NCI-H2196 treated with DMSO at 0.1 percent for 48 hours (cell line): ENCODE measurements at regions not wholly inside any gene's neighbourhood (a gene's known extent, or its start where the extent isn't known, plus 50 kb on each side); places are given as distances from the start of the nearest gene placed in this dataset.
"Not testable (repeated sequence)": the region's sequence is repeated elsewhere in the genome, so short reads cannot be mapped to it uniquely, and the experiment has no call there.

ENCODE experiments used
- DNase-seq: peaks from one replicate; lab custom pipeline; 2025; ENCODE audit not compliant: unreplicated experiment; lab: John Stamatoyannopoulos, UW

- DNase-seq: no peak
Measured at GRCh38 chr20:12199703-12200102, 282.0 kb downstream of the BTBD3 start.

- DNase-seq: no peak
Measured at GRCh38 chr20:12201289-12201991, 283.7 kb downstream of the BTBD3 start.

- no peak for DNase-seq
Measured at GRCh38 chr20:12203399-12203798, 285.7 kb downstream of the BTBD3 start.

GRCh38 chr20:12203981-12204380 lies 286.3 kb downstream of the BTBD3 start:
- DNase-seq: no peak

- no peak for DNase-seq
Measured at GRCh38 chr20:12207875-12208274, 290.2 kb downstream of the BTBD3 start.

- DNase-seq: no peak
Measured at GRCh38 chr20:12210591-12210990, 292.9 kb downstream of the BTBD3 start.

- DNase-seq: no peak
Measured at GRCh38 chr20:12211361-12211760, 293.7 kb downstream of the BTBD3 start.

- DNase-seq: no peak
Measured at GRCh38 chr20:12217382-12217781, 299.7 kb downstream of the BTBD3 start.

GRCh38 chr20:12219798-12220197 lies 302.1 kb downstream of the BTBD3 start:
- DNase-seq: no peak

GRCh38 chr20:12223057-12223456 lies 305.4 kb downstream of the BTBD3 start:
- no peak for DNase-seq

GRCh38 chr20:12225898-12226297 lies 308.2 kb downstream of the BTBD3 start:
- DNase-seq: no peak

GRCh38 chr20:12229891-12230290 lies 312.2 kb downstream of the BTBD3 start:
- DNase-seq: no peak

GRCh38 chr20:12237772-12238171 lies 320.1 kb downstream of the BTBD3 start:
- DNase-seq: no peak

- DNase-seq: no peak
Measured at GRCh38 chr20:12241065-12241464, 323.4 kb downstream of the BTBD3 start.

- DNase-seq: no peak
Measured at GRCh38 chr20:12243327-12243726, 325.6 kb downstream of the BTBD3 start.

GRCh38 chr20:12248481-12248880 lies 330.8 kb downstream of the BTBD3 start:
- DNase-seq: no peak

GRCh38 chr20:12250661-12251060 lies 333.0 kb downstream of the BTBD3 start:
- not testable (repeated sequence) for DNase-seq

- no peak for DNase-seq
Measured at GRCh38 chr20:12252793-12253192, 335.1 kb downstream of the BTBD3 start.

- no peak for DNase-seq
Measured at GRCh38 chr20:12255461-12255970, 337.8 kb downstream of the BTBD3 start.

- DNase-seq: no peak
Measured at GRCh38 chr20:12256806-12257205, 339.1 kb downstream of the BTBD3 start.

- DNase-seq: no peak
Measured at GRCh38 chr20:12262747-12263146, 345.1 kb downstream of the BTBD3 start.

GRCh38 chr20:12264711-12265110 lies 347.0 kb downstream of the BTBD3 start:
- no peak for DNase-seq

GRCh38 chr20:12265662-12266061 lies 348.0 kb downstream of the BTBD3 start:
- DNase-seq: no peak
